BJ (cell line): ENCODE measurements at regions not wholly inside any gene's neighbourhood (a gene's known extent, or its start where the extent isn't known, plus 50 kb on each side); places are given as distances from the start of the nearest gene placed in this dataset.
"Not testable (repeated sequence)": the region's sequence is repeated elsewhere in the genome, so short reads cannot be mapped to it uniquely, and the experiment has no call there.

Source experiments
- CTCF ChIA-PET: fragments of 350-600 bp; formaldehyde crosslinking; extraction: SDS; loops from one replicate; lab custom pipeline; 2021; ENCODE audit warnings: antibody characterized with exemption, inconsistent platforms; lab: Yijun Ruan, JAX
- POLR2A ChIA-PET: fragments of 300-600 bp; sonication (Branson Sonifier 250); formaldehyde crosslinking; extraction: SDS; loops from one replicate; lab custom pipeline; 2021; ENCODE audit warnings: antibody characterized with exemption; lab: Charles Lee
- DNase-seq: peaks from one replicate; pipeline ENCODE4 v3.0.0-alpha.2; 2011; ENCODE audit warnings: low read depth
- H3K27me3 ChIP-seq: 2 replicates; pipeline ENCODE4 v1.6.0; 2011; ENCODE audit warnings: low read length; ENCODE audit not compliant: control insufficient read depth, insufficient read depth
- H3K36me3 ChIP-seq: 2 replicates; pipeline ENCODE4 v1.5.1; 2011; ENCODE audit warnings: low read length; ENCODE audit not compliant: control insufficient read depth, insufficient read depth
- H3K4me3 ChIP-seq: 2 replicates; pipeline ENCODE4 v1.5.1; 2011; ENCODE audit warnings: low read depth, mild to moderate bottlenecking, control low read depth, low read length
- TF ChIP-seq, protein P1 (sequence below): IDR thresholded peaks from 2 replicates; pipeline ENCODE4 v1.5.1; 2011; ENCODE audit warnings: low read depth, mild to moderate bottlenecking, control low read depth, inconsistent platforms, low read length, moderate library complexity; ENCODE audit not compliant: insufficient read depth

GRCh38 chr9:29432191-29432590 is 1858.9 kb upstream of the C9orf72 start:
- CTCF ChIA-PET: no interaction called here
- TF ChIP-seq, protein P1, sequence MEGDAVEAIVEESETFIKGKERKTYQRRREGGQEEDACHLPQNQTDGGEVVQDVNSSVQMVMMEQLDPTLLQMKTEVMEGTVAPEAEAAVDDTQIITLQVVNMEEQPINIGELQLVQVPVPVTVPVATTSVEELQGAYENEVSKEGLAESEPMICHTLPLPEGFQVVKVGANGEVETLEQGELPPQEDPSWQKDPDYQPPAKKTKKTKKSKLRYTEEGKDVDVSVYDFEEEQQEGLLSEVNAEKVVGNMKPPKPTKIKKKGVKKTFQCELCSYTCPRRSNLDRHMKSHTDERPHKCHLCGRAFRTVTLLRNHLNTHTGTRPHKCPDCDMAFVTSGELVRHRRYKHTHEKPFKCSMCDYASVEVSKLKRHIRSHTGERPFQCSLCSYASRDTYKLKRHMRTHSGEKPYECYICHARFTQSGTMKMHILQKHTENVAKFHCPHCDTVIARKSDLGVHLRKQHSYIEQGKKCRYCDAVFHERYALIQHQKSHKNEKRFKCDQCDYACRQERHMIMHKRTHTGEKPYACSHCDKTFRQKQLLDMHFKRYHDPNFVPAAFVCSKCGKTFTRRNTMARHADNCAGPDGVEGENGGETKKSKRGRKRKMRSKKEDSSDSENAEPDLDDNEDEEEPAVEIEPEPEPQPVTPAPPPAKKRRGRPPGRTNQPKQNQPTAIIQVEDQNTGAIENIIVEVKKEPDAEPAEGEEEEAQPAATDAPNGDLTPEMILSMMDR: no peak
- POLR2A ChIA-PET: no interaction called here
- no peak for DNase-seq
- H3K4me3 ChIP-seq: no peak overlapping the region
- H3K27me3 ChIP-seq: no peaks in the 10 kb centered on the region
- no peaks in the 10 kb centered on the region for H3K36me3 ChIP-seq

GRCh38 chr9:29432656-29433055 is 1859.4 kb upstream of the C9orf72 start:
- DNase-seq, H3K27me3 ChIP-seq, H3K4me3 ChIP-seq, POLR2A ChIA-PET, H3K36me3 ChIP-seq, CTCF ChIA-PET: not testable (repeated sequence)

DNA sequence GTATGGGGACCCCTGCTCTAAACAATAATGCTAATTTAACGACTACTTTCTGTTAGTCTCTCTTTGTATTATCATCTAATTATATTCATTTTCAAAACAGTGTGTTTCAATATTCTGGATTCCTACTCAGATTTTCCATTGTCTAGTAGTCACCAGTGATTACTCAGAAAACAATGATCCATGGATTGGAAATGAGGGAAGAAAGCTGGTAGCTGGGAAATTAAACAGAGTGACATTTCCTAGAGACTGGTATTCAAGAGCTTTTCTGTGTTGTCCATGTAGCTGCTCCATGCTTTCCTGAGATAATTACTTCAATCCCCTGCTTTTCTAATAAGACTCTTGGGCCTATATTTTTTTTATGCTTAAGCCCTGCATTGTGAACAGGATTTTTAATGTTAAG is 1862.1 kb upstream of the C9orf72 start:
- CTCF ChIA-PET: no interaction called here
- POLR2A ChIA-PET: no interaction called here
- TF ChIP-seq, protein P1: no peak

GRCh38 chr9:29437526-29437925 is 1864.2 kb upstream of the C9orf72 start:
- Histone ChIP-seq H3K27me3 (no peaks in the 10 kb centered on the region), H3K36me3 (no peaks in the 10 kb centered on the region), H3K4me3 (no peak overlapping the region)
- ChIA-PET POLR2A (no interaction called here), CTCF (interaction anchor here (1.0 kb wide), 1 partner anchor 16 kb away, joined by 3 read pairs; no protein-coding TSS in a partner anchor)
- TF ChIP-seq, protein P1: no peak
- DNase-seq: no peak

More for the DNA sequence above, 1862.1 kb upstream of the C9orf72 start:
- H3K4me3 ChIP-seq: no peak overlapping the region
- H3K36me3 ChIP-seq: no peaks in the 10 kb centered on the region
- DNase-seq: no peak
- H3K27me3 ChIP-seq: no peaks in the 10 kb centered on the region

GRCh38 chr9:29439961-29440360 is 1866.7 kb upstream of the C9orf72 start:
- CTCF ChIA-PET: no interaction called here
- no peaks in the 10 kb centered on the region for H3K27me3 ChIP-seq
- no peaks in the 10 kb centered on the region for H3K36me3 ChIP-seq
- POLR2A ChIA-PET: no interaction called here
- TF ChIP-seq, protein P1: no peak
- no peak overlapping the region for H3K4me3 ChIP-seq
- DNase-seq: no peak

GRCh38 chr9:29440449-29440848 is 1867.2 kb upstream of the C9orf72 start:
- TF ChIP-seq, protein P1: no peak
- no peak for DNase-seq
- ChIA-PET POLR2A (no interaction called here), CTCF (no interaction called here)
- Histone ChIP-seq H3K4me3 (no peak overlapping the region), H3K27me3 (no peaks in the 10 kb centered on the region), H3K36me3 (no peaks in the 10 kb centered on the region)
